ENCODE measurements at regions not wholly inside any gene's neighbourhood (a gene's known extent, or its start where the extent isn't known, plus 50 kb on each side); places are given as distances from the start of the nearest gene placed in this dataset.
"Not testable (repeated sequence)": the region's sequence is repeated elsewhere in the genome, so short reads cannot be mapped to it uniquely, and the experiment has no call there.

DNA sequence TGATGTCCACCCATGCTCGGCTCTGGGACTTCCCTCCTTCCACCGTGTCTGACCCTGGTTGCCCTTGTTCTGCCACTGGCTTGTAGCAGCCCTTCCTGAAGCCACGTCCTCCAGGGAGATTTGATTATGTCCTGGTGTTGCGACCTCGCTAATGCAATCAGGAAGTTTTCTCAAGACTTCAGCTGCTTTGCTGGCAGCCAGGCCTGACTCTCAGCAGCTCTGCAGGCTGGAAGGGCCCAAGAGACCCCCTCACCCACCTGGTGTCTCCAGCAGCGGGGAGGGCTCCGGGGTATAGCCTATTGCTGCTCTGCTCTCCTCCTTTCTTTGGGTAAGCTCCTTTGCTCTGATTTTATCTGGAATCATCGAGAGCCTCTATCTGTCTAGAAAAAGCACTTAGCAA is 2882.8 kb downstream of the RPIA start:
- FAIRE-seq = not testable (repeated sequence)

DNA sequence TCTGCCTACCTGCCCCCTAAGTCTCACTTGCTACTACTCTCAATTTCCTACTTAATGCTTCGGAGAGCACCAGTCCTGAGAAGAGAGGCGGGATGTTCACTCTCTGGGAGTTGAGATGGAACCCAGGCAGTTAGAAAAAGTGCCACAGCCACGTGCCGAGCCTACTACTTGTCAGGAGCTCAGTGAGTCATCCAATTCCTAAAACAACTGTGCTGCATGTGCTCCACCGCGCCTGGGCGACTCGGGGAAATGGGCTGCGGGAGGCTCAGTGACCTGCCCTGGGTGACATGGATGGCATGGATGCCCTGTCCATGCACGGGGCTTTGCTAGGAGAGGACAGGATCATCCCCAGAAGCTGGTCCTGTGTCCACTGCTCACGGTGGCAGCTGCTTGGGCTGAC is 2884.2 kb downstream of the RPIA start:
- not testable (repeated sequence) for FAIRE-seq

DNA sequence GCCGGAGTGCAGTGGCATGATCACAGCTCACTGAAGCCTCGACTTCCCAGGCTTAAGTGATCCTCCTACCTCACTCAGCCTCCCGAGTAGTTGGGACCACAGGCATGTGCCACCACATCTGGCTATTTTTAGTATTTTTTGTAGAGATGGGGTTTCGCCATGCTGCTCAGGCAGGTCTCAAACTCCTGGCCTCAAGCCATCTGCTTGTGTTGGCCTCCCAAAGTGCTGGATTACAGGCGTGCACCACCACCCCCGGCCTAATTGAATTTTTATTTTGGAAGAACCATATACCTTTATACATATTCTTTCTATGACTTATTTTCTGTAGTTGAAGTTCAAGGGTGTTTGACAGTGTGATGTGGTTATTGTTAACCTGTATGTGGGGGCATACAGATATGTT is 2885.9 kb downstream of the RPIA start:
- FAIRE-seq = not testable (repeated sequence)

DNA sequence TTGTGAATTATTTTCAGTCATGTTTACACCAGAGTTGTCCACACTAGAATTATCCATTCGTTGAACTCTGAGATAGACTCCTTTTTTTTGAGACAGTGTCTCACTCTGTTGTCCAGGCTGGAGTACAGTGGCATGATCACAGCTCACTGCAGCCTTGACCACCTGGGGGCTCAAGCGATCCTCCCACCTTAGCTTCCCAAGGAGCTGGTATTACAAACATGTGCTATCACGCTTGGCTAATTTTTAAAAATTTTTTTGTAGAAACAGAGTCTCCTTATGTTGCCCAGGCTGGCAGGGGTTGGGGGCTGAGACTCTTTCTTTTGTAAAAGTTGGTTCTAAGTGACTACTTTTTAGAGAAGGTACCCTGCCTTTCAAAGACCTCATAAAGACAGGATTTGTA is 2887.2 kb downstream of the RPIA start:
- not testable (repeated sequence) for FAIRE-seq

DNA sequence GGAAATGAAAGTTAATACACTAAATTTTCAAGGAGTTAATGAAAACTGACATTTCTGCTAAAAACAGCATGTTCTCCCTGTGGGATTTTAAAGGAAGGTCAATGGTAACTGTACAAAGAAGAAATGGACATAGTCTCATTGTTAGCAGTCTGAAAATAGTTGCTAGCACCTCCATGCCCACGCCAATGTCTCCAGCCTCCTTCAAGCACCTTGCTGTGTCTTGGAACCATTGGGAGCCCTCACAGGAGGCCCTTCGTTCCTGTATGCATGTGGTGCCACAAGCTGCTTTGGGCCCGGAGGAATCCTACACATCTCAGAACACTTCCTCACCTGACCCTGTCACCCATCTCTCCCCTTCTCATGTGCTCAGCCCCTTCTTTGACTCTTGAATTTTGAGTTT is 2888.1 kb downstream of the RPIA start:
- not testable (repeated sequence) for FAIRE-seq

DNA sequence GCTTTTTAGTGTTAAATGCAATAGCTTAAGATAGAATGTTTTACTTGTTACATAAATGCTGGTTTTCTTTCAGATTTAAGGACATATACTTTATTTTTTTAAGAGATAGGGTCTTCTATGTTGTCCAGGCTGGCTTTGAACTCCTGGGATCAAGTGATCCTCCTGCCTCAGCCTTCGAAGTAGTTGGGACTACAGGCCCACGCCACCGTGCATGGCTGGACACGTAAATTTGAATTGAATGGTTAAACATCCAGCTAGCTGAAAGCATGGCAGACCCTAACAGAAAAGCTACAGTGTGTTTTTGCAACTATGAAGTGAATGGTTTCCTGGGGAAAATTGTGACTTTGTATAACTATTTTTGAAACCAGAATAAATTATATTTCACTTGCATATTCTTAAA is 2888.6 kb downstream of the RPIA start:
- not testable (repeated sequence) for FAIRE-seq

DNA sequence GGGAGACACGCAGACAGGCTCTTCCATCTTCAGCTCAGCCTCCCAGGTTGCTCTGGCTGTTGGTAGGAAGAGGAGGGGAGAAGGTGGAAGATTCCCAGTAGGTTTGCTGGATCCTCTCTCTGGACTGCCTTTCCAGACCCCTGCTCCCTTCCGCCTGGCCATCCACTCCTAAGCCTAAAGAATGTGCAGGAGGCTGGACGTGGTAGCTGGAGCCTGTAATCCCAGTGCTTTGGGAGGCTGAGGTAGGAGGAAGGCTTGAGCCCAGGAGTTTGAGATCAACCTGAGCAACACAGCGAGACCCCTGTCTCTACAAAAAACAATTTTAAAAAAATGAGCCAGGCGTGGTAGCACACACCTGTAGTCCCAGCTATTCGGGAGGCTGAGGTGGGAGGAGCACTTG is 2895.6 kb downstream of the RPIA start:
- not testable (repeated sequence) for FAIRE-seq

DNA sequence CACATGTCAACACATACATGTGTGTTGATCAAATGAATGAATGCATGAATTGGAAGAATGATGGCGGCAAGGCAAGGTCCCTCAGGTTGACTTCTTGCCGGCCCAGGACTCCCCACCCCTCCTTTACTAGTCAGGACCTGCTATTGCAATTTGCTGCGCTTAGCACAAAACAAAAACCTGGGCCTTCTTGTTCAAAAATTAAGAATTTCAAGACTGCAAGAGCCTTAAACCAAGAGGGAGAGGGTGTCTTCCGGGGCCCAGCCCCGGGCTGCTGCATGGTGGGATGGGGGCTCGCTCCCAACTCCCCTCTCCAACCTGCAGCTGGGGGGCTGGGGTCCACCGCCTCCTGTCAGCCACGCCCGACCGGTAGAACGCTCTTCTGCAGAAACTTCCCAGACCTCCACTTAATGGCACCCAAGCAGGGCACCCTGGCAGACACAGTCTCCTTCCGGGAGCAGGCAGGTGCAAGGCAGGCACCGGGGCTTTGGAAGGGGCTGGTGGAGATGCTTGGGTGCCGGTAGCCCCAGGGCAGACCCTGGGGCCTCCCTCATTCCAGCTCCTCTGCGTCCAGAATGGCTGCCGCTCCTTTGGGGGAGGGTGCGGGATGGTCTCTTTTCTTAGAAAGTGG is 2896.5 kb downstream of the RPIA start:
- not testable (repeated sequence) for FAIRE-seq

DNA sequence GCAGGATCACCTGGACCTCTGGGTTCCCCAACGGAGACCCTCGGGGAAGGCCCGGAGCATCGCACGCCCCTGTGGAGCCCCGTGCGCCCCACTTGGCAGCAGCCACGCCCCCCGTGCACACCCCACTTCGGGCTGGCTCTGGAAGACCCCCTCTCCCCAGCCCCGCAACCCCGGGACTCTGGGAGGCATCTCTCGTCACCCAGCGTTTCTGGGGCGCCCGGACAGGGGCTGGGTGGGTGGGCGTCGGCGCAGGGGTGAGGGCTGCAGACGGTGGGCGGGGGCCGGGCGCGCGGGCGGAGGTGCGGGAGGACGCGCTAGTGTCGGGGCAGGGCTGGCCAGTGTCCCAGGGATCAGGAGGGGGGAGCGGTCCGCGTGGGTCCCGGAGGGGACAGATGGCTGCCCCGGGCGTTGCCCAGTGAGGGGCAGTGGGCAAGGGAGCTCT is 2897.3 kb downstream of the RPIA start:
- FAIRE-seq = not testable (repeated sequence)

DNA sequence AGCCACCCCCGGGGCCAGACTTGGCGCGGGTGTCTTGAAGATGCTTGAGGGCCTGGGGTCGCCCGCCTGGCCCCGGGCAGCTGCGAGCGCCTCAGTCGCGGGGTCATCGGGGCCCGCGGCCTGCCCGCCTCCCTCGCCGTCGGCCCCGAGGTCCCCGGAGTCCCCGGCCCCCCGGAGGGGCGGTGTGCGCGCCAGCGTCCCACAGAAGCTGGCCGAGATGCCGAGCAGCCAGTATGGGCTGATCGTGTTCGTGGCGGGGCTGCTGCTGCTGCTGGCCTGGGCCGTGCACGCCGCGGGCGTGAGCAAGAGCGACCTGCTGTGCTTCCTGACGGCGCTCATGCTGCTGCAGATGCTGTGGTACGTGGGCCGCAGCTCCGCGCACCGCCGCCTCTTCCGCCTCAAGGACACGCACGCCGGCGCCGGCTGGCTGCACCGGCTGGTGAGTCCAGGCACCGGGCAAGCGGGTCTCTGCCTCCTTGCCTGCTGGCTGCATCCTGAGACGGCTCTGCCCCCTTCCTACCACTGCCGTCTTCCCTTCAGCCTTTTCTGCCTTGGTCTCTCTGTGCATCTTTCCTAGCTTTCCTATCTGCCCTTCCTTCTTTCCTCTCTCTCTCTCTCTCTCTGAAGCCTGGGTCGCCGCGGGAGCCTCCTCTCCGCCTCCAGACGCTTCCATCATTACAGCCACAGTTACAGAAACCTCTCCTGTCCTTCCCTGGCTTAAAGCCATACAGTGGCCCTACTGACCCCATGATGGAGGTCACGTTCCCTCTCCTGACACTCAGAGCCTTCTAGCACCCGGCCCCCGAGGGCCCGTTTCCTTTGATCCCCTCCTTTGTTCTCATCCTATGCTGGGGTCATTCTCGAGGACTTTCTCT is 2898.2 kb downstream of the RPIA start:
- not testable (repeated sequence) for FAIRE-seq

DNA sequence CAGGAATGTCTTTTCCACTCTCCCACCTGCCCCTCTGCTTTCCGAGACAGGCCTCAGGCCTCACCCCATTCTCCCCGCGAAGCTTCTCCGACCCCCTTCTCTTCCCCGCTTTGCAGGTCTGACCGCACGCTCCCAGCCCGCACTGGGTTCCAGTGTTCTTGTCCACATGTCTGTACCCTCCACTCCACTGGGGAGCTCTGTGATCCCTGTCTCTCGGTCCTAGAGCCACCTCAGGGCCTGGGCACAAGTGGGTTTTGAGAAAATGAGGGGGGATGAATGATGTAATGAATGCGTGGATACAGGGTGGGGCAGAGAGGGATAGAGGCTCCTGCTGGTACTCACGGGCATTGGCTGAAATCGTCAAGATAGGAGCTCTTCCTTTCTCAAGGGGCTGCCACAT is 2898.9 kb downstream of the RPIA start:
- FAIRE-seq = not testable (repeated sequence)

DNA sequence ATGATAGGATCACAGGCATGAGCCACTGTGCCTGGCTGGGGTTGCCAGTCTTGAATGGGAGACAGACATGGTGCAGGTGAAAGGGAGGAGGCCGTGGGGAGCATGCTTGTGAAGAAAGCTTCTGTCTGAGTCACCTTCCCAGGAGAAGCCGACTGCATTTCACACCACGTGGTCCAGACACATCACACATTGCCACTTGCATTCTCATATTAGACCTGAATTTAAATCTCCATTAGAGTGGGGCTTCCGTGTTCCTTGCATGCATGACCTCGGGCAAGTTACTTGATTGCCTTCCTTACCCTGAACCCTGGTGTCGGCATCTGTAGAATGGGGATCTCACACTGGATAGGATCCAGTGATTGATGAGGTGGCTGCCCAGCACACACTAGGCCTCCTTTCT is 2899.6 kb downstream of the RPIA start:
- FAIRE-seq = not testable (repeated sequence)

DNA sequence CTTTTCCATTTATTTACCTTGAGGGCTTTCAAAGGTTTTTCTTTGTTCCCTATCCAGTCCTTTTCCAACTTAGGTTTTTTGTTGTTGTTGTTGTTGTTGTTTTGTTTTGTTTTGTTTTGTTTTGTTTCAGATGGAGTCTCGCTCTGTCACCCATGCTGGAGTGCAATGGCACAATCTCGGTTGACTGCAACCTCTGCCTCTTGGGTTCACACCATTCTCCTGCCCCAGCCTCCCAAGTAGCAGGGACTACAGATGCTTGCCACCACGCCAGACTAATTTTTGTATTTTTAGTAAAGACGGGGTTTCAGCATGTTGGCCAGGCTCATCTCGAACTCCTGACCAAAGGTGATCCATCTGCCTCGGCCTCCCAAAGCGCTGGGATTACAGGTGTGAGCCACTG is 2906.0 kb downstream of the RPIA start:
- not testable (repeated sequence) for FAIRE-seq

DNA sequence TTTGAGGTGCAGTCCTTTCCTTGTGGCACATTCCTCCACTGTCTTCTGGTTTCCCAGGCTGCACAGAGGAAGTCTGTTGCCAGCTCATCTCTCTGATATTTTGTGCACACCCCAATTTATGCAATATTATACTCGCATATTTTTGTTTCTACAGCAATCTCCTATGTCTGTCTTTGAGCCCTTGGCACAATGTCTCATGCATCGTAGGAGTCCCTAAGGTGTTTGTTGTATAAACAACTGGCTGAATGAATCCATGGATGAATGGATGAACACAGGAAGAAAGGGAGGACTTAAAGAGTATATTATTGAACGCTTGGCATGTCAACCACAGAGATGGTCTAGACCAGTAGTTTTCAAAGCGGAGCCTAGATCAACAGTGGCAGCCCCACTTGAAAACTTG is 2907.0 kb downstream of the RPIA start:
- not testable (repeated sequence) for FAIRE-seq

DNA sequence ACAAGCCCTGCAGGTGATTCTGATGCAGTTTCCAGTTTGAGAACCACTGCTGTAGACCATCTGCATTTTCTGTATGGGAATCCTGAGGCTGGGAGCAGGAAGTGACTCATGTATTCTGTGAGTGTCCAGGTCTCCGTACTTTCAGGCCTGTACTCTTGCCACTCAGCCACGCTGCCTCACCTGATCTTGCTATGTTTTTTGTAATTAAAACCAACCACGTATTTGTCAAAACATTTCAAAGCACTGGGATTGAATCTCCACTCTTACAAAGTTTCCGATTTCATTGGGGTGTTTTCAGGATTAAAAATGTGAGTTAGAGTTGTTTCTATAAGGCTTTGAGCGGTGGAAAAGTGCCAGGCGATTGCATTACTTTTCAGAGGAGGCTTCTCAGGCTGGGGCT is 2907.5 kb downstream of the RPIA start:
- not testable (repeated sequence) for FAIRE-seq

DNA sequence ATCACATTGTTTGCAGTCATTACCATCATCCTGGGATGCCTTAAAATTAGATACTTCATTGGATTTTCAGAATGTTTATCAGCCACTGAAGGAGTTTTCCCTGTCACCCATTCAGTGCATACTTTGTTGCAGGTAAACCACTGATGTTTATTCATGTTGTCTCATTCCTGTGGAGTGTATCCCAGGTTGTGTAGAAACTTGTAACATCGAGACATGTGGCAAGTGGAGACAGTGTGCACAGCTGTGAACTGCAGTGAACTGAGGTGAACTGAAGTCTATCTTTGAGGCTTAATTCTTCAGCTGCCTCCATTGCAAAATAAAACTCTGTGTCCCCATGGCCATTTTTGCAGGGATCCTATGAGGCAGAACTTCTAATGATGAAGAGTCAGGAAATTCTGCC is 2911.4 kb downstream of the RPIA start:
- not testable (repeated sequence) for FAIRE-seq

DNA sequence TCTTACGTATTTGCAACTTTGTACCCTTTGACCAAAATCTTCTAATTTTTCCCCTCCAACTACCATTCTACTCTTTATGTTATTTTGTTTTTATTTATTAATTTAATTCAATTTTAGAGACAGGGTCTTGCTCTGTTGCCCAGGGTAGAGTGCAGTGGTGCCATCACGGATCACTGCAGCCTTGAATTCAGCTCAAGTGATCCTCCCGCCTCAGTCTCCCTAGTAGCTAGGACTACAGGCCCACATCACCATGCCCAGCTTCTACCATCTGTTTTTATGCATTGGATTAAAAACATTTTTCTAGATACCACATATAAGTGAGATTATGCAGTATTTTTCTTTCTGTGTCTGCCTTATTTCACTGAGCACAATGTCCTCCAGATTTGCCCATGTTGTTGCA is 2912.5 kb downstream of the RPIA start:
- FAIRE-seq = not testable (repeated sequence)

DNA sequence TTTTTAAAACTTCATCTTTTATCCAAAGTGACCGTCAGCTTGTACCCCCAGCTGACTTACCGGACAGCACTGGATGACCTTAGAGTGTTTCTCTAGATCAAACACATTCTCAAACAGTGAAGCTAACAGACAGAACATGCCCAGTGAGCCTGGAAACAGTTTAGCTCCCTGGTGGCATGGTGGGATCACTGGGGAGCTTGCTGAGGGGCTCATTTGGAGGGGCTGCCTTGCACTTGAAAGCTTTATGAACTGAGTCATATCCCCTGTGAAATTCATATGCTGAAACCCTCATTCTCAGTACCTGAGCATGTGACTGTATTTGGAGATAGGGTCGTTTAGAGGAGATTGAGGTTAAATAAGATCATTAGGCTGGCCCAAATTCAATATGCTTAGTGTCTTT is 2913.2 kb downstream of the RPIA start:
- not testable (repeated sequence) for FAIRE-seq

DNA sequence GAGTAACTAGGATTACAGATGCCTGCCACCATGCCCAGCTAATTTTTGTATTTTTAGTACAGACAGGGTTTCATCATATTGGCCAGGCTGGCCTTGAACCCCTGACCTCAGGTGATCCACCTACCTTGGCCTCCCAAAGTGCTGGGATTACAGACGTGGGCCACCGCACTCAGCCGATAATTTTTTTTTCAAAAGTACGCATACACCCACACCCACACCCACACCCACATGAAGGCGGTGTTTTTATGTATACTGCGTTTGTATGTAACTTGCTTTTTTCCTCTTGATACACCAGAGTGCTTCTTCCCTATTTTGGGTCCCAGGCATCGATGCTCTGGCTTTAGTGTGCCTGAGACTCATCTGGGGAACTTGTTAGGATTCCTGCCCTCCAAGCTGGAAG is 2932.3 kb downstream of the RPIA start:
- not testable (repeated sequence) for FAIRE-seq

DNA sequence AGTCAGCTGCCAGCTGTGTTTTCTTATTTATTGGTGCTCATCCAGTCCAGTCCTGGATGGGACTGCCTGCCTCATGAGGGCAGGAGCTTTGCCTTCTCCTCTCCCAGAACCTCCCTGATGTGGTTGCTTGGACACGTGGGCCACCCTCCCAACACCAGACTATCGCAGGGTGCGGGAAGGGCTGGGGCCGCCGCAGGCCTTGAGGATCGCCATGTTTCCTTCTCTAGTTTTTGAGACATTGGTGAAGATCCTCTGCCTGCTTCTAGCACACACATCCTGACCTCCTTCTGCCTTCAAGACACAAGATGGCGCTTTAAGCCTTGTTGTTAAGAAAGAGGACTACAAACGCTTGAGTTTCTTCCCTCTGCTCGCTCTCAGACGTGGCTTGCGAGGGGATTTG is 2937.0 kb downstream of the RPIA start:
- not testable (repeated sequence) for FAIRE-seq

DNA sequence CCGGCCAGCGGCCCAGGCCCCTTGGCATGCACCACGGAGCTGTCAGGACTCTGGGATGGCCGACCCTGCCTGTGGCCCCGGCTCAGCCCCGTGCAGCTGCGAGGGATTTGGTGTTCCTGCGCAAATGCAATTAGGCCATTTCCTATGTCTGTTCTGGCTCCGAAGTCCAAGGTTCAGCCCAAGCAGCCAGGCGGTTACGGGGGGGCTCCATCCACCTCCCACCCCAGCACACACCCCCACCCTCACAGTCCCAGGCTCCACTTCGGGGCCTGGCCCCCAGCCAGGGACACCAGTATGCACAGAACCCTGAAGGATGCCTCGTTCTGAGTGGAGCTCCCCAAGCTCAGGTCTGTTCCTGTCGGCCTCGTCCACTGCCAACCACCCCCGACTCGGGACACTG is 2965.7 kb downstream of the RPIA start:
- not testable (repeated sequence) for FAIRE-seq

DNA sequence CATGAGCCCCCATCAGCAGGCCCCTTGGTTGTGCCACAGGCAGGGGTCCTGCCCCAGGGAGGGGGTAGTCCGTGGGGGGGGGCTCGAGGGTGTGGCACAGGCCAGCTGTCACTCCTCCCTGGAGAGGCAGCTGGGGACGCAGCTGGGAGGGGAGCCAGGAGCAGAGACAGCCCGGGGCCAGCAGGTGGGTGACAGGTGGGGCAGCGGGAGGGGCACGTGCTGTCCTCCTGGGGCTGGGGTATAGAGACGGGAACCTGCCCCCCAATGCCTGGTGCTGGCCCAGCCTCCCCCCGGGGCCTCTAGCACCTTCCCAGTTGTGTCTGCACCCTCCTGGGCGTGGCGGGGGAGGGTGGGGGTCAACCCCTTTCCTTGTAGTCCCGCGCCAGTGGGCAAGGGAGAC is 2966.9 kb downstream of the RPIA start:
- FAIRE-seq = not testable (repeated sequence)

DNA sequence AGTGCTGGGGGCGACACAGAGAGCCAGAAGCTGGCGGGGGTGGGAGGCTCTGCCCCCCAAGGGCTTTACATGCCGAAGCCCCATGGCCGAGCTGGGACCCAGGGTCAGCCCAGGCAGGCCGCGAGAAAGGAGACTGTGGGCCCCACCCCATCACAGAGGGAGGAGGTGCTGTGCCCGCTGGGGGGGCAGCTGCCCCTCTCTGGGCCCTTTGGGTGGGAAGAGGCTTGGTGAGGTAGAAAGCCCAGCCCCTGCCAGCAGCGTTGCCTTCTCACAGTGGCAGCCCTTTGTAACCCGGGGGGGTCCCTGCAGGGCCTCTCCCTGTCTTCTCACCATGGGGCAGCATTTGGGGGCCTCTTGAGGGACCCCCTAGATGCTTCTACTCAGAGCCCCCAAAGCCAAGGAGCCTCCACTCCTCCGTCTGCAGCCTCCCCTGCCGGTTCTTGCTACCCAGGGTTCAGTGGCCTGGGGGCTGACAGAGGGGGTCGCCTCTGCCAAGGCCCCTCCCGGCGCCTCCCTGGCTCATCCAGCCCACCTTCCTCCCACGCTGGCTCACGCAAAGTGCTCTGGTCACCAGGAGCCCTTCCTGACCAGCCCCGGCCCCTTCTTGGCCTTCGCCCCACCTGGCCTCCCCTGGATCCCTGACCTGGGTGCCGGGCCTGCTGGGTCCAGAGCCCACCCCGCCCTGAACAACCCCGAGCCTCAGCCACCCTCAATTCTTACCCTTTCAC is 2967.9 kb downstream of the RPIA start:
- not testable (repeated sequence) for FAIRE-seq

All from endometrium (tissue), 2 donors.